ENCODE measurements at regions not wholly inside any gene's neighbourhood (a gene's known extent, or its start where the extent isn't known, plus 50 kb on each side); places are given as distances from the start of the nearest gene placed in this dataset.

GRCh38 chr1:216794586-216794985 lies 71.4 kb upstream of the ESRRG start:
- H3K27me3 ChIP-seq (ENCODE audit: control insufficient read depth, insufficient read depth, low read length) = no peaks in the 10 kb centered on the region
- H3K9me3 ChIP-seq (ENCODE audit: control insufficient read depth, insufficient read depth, low read depth, low read length) = no peaks in the 10 kb centered on the region
- DNase-seq (ENCODE audit: low read depth in 2 of 2) = no peak
- no peaks in the 10 kb centered on the region for H3K79me2 ChIP-seq (ENCODE audit: control insufficient read depth, insufficient read depth, low read length)
- no peak overlapping the region for H3K27ac ChIP-seq (ENCODE audit: insufficient read depth, low read length)
- no peaks in the 10 kb centered on the region for H4K20me1 ChIP-seq (ENCODE audit: control insufficient read depth, extremely low read depth, insufficient read depth, low read length)
- H3K9ac ChIP-seq (ENCODE audit: insufficient read depth, low read length) = no peak overlapping the region
- H2AFZ ChIP-seq (ENCODE audit: low read length) = no peak overlapping the region
- H3K4me1 ChIP-seq (ENCODE audit: control insufficient read depth, extremely low read depth, insufficient read depth, low read length) = no peaks in the 10 kb centered on the region
- H3K36me3 ChIP-seq (ENCODE audit: control insufficient read depth, insufficient read depth, low read length) = no peaks in the 10 kb centered on the region
- no peak overlapping the region for H3K4me3 ChIP-seq (replicated peaks in 1 of 4; ENCODE audit: control extremely low read depth in 1 of 4, insufficient read depth in 1 of 4, low read depth in 3 of 4, low read length in 4 of 4)
- H3K4me2 ChIP-seq (ENCODE audit: extremely low read depth, insufficient read depth, low read length) = no peak overlapping the region
- TF ChIP-seq EZH2 (IDR thresholded peaks at IDR 0.05; ENCODE audit: low read length, missing control alignments) = no peak
- TF ChIP-seq, protein P1, sequence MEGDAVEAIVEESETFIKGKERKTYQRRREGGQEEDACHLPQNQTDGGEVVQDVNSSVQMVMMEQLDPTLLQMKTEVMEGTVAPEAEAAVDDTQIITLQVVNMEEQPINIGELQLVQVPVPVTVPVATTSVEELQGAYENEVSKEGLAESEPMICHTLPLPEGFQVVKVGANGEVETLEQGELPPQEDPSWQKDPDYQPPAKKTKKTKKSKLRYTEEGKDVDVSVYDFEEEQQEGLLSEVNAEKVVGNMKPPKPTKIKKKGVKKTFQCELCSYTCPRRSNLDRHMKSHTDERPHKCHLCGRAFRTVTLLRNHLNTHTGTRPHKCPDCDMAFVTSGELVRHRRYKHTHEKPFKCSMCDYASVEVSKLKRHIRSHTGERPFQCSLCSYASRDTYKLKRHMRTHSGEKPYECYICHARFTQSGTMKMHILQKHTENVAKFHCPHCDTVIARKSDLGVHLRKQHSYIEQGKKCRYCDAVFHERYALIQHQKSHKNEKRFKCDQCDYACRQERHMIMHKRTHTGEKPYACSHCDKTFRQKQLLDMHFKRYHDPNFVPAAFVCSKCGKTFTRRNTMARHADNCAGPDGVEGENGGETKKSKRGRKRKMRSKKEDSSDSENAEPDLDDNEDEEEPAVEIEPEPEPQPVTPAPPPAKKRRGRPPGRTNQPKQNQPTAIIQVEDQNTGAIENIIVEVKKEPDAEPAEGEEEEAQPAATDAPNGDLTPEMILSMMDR (conservative IDR thresholded peaks at IDR 0.05 in 1 of 2, IDR thresholded peaks at IDR 0.05 in 1 of 2; ENCODE audit: low read depth in 1 of 2, low read length in 2 of 2) = no peak

GRCh38 chr1:216793973-216794372 lies 70.7 kb upstream of the ESRRG start:
- H3K79me2 ChIP-seq (ENCODE audit: control insufficient read depth, insufficient read depth, low read length) = no peaks in the 10 kb centered on the region

GRCh38 chr1:216793303-216793702 lies 70.1 kb upstream of the ESRRG start:
- Histone ChIP-seq H3K4me1 (ENCODE audit: control insufficient read depth, extremely low read depth, insufficient read depth, low read length) (no peaks in the 10 kb centered on the region), H2AFZ (ENCODE audit: low read length) (no peak overlapping the region), H3K79me2 (ENCODE audit: control insufficient read depth, insufficient read depth, low read length) (no peaks in the 10 kb centered on the region), H3K9me3 (ENCODE audit: control insufficient read depth, insufficient read depth, low read depth, low read length) (no peaks in the 10 kb centered on the region), H4K20me1 (ENCODE audit: control insufficient read depth, extremely low read depth, insufficient read depth, low read length) (no peaks in the 10 kb centered on the region), H3K27ac (ENCODE audit: insufficient read depth, low read length) (no peak overlapping the region), H3K4me2 (ENCODE audit: extremely low read depth, insufficient read depth, low read length) (no peak overlapping the region), H3K27me3 (ENCODE audit: control insufficient read depth, insufficient read depth, low read length) (no peaks in the 10 kb centered on the region), H3K9ac (ENCODE audit: insufficient read depth, low read length) (no peak overlapping the region), H3K36me3 (ENCODE audit: control insufficient read depth, insufficient read depth, low read length) (no peaks in the 10 kb centered on the region), H3K4me3 (replicated peaks in 1 of 4; ENCODE audit: control extremely low read depth in 1 of 4, insufficient read depth in 1 of 4, low read depth in 3 of 4, low read length in 4 of 4) (no peak overlapping the region)
- TF ChIP-seq, protein P1 (conservative IDR thresholded peaks at IDR 0.05 in 1 of 2, IDR thresholded peaks at IDR 0.05 in 1 of 2; ENCODE audit: low read depth in 1 of 2, low read length in 2 of 2) = no peak
- no peak for TF ChIP-seq EZH2 (IDR thresholded peaks at IDR 0.05; ENCODE audit: low read length, missing control alignments)
- no peak for DNase-seq (ENCODE audit: low read depth in 2 of 2)

More at GRCh38 chr1:216793973-216794372, 70.7 kb upstream of the ESRRG start:
- DNase-seq (ENCODE audit: low read depth in 2 of 2) = peak in 1 of 2 donors; percentile 20
- Histone ChIP-seq H3K9ac (ENCODE audit: insufficient read depth, low read length) (no peak overlapping the region), H3K4me3 (replicated peaks in 1 of 4; ENCODE audit: control extremely low read depth in 1 of 4, insufficient read depth in 1 of 4, low read depth in 3 of 4, low read length in 4 of 4) (no peak overlapping the region), H4K20me1 (ENCODE audit: control insufficient read depth, extremely low read depth, insufficient read depth, low read length) (no peaks in the 10 kb centered on the region), H3K4me1 (ENCODE audit: control insufficient read depth, extremely low read depth, insufficient read depth, low read length) (no peaks in the 10 kb centered on the region), H3K9me3 (ENCODE audit: control insufficient read depth, insufficient read depth, low read depth, low read length) (no peaks in the 10 kb centered on the region), H3K4me2 (ENCODE audit: extremely low read depth, insufficient read depth, low read length) (no peak overlapping the region), H3K27me3 (ENCODE audit: control insufficient read depth, insufficient read depth, low read length) (no peaks in the 10 kb centered on the region), H2AFZ (ENCODE audit: low read length) (no peak overlapping the region), H3K27ac (ENCODE audit: insufficient read depth, low read length) (no peak overlapping the region), H3K36me3 (ENCODE audit: control insufficient read depth, insufficient read depth, low read length) (no peaks in the 10 kb centered on the region)
- TF ChIP-seq EZH2 (IDR thresholded peaks at IDR 0.05; ENCODE audit: low read length, missing control alignments) = no peak
- TF ChIP-seq, protein P1 (conservative IDR thresholded peaks at IDR 0.05 in 1 of 2, IDR thresholded peaks at IDR 0.05 in 1 of 2; ENCODE audit: low read depth in 1 of 2, low read length in 2 of 2) = no peak

Measured in fibroblast of lung (primary cell).